ENCODE measurements at regions not wholly inside any gene's neighbourhood (a gene's known extent, or its start where the extent isn't known, plus 50 kb on each side); places are given as distances from the start of the nearest gene placed in this dataset.

- no peak for TF ChIP-seq HDAC2 (IDR thresholded peaks at IDR 0.05; ENCODE audit: borderline replicate concordance in 1 of 2, low read depth in 2 of 2, low read length in 2 of 2)
- TF ChIP-seq NRF1 (IDR thresholded peaks at IDR 0.05; ENCODE audit: low read depth, low read length), result no peak
These were observed 58.0 kb upstream of the CLDN5 start (continued) for GRCh38 chr22:19582033-19582693.

Data from H1 (cell line).